SIG-M5 treated with dmso at 0.1 percent for 504 hours (cell line): ENCODE measurements at regions not wholly inside any gene's neighbourhood (a gene's known extent, or its start where the extent isn't known, plus 50 kb on each side); places are given as distances from the start of the nearest gene placed in this dataset.
A peak's percentile ranks its signal among the peaks of the same experiment; 100 is the strongest.
"Not testable (repeated sequence)": the region's sequence is repeated elsewhere in the genome, so short reads cannot be mapped to it uniquely, and the experiment has no call there.

Experiments used
- DNase-seq: peaks from one replicate; lab custom pipeline; 2025; ENCODE audit not compliant: unreplicated experiment; lab: John Stamatoyannopoulos, UW

- no peak for DNase-seq
Observed at GRCh38 chr5:63563008-63563917, 399.0 kb downstream of the HTR1A start.

- no peak for DNase-seq
Observed at GRCh38 chr5:63555874-63556273, 406.4 kb downstream of the HTR1A start.

- no peak for DNase-seq
Observed at GRCh38 chr5:63554191-63554590, 408.1 kb downstream of the HTR1A start.

GRCh38 chr5:63553073-63553472 is 409.2 kb downstream of the HTR1A start:
- no peak for DNase-seq

GRCh38 chr5:63535840-63536602 is 426.2 kb downstream of the HTR1A start:
- DNase-seq: no peak

- no peak for DNase-seq
Observed at GRCh38 chr5:63524281-63524680, 438.0 kb downstream of the HTR1A start.

GRCh38 chr5:63516006-63516405 is 446.2 kb downstream of the HTR1A start:
- no peak for DNase-seq

- DNase-seq: no peak
Observed at GRCh38 chr5:63500242-63500641, 462.0 kb downstream of the HTR1A start.

GRCh38 chr5:63495225-63495624 is 467.0 kb downstream of the HTR1A start:
- DNase-seq: no peak

- DNase-seq: no peak
Observed at GRCh38 chr5:63483338-63483737, 478.9 kb downstream of the HTR1A start.

GRCh38 chr5:63473335-63473967 is 488.8 kb downstream of the HTR1A start:
- no peak for DNase-seq

- no peak for DNase-seq
Observed at GRCh38 chr5:63456279-63456678, 506.0 kb downstream of the HTR1A start.

GRCh38 chr5:63451188-63451587 is 511.1 kb downstream of the HTR1A start:
- DNase-seq: no peak

- peak; percentile 3 for DNase-seq
Observed at GRCh38 chr5:63439537-63439936, 522.7 kb downstream of the HTR1A start.

- DNase-seq: no peak
Observed at GRCh38 chr5:63409737-63410136, 552.5 kb downstream of the HTR1A start.

GRCh38 chr5:63408984-63409383 is 553.3 kb downstream of the HTR1A start:
- DNase-seq: no peak

GRCh38 chr5:63401436-63402046 is 560.7 kb downstream of the HTR1A start:
- DNase-seq: peak; percentile 55

- DNase-seq: no peak
Observed at GRCh38 chr5:63400079-63400478, 562.2 kb downstream of the HTR1A start.

GRCh38 chr5:63398346-63398745 is 563.9 kb downstream of the HTR1A start:
- no peak for DNase-seq

GRCh38 chr5:63388188-63388587 is 574.1 kb downstream of the HTR1A start:
- not testable (repeated sequence) for DNase-seq

- no peak for DNase-seq
Observed at GRCh38 chr5:63375851-63376250, 586.4 kb downstream of the HTR1A start.
